ENCODE measurements at regions not wholly inside any gene's neighbourhood (a gene's known extent, or its start where the extent isn't known, plus 50 kb on each side); places are given as distances from the start of the nearest gene placed in this dataset.
"Not testable (repeated sequence)": the region's sequence is repeated elsewhere in the genome, so short reads cannot be mapped to it uniquely, and the experiment has no call there.

DNA sequence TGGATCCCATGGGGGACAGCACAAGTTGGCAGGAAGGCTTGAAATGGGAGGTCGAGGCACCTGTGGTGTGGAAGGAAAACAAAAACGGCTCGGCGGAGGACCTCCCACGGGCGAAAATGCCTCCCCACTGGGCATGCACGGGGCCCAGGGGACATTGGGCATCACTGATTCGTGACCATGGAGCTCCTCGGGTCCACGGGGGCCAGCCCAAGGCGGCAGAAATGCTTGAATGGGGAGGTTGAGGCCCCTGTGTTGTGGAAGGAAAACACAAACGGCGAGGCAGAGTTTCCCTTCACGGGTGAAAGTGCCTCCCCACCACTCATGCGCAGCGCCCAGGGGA is 376.0 kb downstream of the ALG10 start:
- no peak for DNase-seq

GRCh38 chr12:34398706-34399630 is 376.7 kb downstream of the ALG10 start:
- no peak for DNase-seq

GRCh38 chr12:34399631-34400410 is 377.5 kb downstream of the ALG10 start:
- DNase-seq = no peak

GRCh38 chr12:34400411-34400881 is 378.1 kb downstream of the ALG10 start:
- DNase-seq = no peak

- no peak for DNase-seq
These were observed 378.8 kb downstream of the ALG10 start for GRCh38 chr12:34400986-34401658.

DNA sequence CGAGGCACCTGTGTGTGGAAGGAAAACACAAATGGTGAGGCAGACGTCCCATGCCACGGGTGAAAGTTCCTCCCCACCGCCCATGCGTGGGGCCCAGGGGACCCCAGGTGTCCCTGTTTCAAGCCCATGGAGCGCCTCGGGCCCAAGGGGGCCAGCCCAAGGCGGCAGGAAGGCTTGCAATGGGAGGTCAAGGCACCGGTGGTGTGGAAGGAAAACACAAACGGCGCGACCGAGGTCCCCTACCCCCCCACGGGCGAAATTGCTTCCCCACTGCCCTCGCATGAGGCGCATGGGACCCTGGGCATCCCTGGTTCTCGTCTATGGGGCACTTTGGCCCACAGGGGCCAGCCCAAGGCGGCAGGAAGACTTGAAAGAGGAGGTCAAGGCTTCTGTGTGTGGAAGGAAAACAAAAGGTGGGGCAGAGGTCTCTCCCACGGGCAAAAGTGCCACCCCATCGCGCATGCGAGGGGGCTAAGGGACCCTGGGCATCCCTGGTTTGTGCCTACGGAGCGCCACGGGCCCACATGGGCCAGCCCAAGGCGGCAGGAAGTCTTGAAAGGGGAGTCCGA is 379.4 kb downstream of the ALG10 start:
- no peak for DNase-seq

- DNase-seq = no peak
These were observed 380.1 kb downstream of the ALG10 start for GRCh38 chr12:34402228-34402898.

DNA sequence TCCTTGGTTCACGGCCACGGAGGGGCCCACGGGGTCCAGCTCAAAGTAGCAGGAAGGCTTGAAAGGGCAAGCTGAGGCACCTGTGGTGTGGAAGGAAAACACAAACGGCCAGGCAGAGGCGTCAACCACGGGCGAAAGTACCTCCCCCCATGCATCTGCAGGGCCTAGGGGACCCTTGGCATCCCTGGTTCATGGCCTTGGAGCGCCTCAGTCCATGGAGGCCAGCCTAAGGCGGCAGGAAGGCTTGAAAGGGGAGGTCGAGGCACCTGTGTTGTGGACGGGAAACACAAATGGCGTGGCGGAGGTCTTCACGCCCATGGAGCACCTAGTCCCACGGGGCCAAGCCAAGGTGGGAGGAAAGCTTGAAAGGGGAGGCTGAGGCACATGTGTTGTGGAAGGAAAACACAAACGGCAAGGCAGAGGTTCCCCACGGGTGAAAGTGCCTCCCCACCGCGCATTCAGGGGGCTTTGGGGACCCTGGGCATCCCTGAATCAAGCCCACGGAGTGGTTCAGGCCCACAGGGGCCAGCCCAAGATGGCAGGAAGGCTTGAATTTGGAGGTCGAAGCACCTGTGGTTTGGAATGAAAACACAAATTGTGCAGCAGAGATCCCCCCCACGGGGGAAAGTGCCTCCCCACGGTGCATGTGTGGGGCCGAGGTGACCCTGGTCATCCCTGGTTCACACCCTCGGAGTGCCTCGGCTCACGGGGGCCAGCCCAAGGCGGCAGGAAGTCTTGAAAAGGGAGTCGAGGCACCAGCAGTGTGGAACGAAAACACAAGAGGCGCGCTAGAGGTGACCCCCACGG is 380.8 kb downstream of the ALG10 start:
- DNase-seq = no peak

- DNase-seq = no peak
These were observed 381.5 kb downstream of the ALG10 start for GRCh38 chr12:34403706-34404376.

GRCh38 chr12:34404377-34405285 is 382.3 kb downstream of the ALG10 start:
- no peak for DNase-seq

DNA sequence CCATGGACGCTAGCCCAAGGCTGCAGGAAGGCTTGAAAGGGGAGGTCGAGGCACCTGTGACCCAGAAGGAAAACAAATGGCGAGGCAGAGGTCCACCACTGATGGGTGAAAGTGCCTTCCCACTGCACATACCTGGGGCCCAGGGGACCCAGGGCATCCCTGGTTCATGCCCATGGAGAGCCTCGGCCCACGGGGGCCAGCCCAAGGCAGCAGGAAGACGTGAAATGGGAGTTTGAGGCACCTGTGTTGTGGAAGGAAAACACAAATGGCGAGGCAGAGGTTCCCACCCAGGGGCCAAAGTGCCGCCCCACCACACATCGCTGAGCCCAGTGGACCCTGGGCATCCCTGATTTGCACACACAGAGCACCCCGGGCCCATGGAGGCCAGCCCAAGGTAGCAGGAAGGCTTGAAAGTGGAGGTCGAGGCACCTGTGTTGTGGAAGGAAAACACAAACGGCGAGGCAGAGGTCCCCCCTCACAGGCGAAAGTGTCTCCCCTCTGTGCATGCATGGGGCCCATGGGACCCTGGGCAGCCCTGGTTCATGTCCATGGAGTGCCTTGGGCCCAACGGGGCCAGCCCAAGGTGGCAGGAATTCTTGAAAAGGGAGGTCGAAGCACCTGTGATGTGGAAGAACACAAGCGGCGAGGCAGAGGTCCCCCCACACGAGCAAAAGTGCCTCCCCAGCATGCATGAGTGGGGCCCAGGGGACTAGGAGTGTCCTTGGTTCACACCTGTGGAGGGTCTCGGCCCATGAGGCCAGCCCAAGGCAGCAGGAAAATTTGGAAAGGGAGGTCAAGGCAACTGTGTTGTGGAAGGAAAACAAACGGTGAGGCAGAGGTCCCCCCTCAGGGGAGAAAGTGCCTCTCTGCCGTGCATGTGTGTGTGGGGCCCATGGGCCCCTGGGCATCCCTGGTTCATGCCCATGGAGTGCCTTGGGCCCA is 383.3 kb downstream of the ALG10 start:
- DNase-seq = no peak

- no peak for DNase-seq
These were observed 384.1 kb downstream of the ALG10 start for GRCh38 chr12:34406228-34406995.

DNA sequence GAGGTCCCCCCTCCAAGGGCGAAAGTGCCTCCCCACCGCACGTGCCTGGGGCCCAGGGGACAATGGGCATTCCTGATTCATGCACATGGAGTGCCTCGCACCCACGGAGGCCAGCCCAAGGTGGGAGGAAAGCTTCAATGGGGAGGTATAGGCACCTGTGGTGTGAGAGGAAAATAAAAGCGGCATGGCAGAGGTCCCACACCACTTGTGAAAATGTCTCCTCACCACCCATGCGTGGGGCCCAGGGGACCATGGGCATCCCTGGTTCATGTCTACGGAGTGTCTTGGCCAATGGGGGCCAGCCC is 384.7 kb downstream of the ALG10 start:
- DNase-seq = no peak

GRCh38 chr12:34407813-34408212 is 385.5 kb downstream of the ALG10 start:
- DNase-seq = no peak

- not testable (repeated sequence) for DNase-seq
These were observed 409.2 kb downstream of the ALG10 start for GRCh38 chr12:34431509-34431908.
